ENCODE measurements at regions not wholly inside any gene's neighbourhood (a gene's known extent, or its start where the extent isn't known, plus 50 kb on each side); places are given as distances from the start of the nearest gene placed in this dataset.

DNA sequence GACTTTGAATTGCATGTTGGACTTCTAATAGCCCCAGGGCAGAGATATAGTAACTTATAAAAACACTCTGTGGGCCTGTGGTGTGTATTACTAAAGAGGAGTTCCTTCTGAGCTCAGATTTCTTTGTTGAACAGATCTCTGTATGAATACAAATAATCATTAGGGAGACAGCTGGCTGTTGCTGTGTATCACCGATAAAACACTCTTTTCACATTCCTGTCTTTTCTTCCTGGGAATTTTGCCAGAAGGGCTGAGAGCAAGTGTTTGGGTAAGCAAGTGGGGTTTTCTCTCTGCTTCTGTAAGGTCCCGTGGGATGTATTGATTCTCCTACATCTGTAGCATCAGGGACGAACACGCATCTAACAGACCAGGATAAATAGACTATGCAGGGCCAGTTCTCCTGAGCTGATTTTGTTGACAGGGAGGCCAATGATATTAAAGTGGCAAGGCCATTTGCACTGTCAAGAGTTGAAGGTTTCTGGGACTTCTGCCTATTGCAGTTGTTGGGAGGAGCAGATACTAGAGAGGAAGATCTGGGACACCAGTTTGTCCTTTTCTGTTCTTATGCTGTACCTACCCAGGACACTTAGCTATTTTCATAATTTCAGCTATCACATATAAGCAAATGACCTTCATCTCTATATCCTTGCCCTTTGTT, 225.9 kb upstream of the CD96 start:
- no peak overlapping the region for H3K4me3 ChIP-seq (replicated peaks; ENCODE audit: low read depth, low read length)
- DNase-seq (ENCODE audit: extremely low read depth, low read depth): no peak
- TF ChIP-seq, protein P1, sequence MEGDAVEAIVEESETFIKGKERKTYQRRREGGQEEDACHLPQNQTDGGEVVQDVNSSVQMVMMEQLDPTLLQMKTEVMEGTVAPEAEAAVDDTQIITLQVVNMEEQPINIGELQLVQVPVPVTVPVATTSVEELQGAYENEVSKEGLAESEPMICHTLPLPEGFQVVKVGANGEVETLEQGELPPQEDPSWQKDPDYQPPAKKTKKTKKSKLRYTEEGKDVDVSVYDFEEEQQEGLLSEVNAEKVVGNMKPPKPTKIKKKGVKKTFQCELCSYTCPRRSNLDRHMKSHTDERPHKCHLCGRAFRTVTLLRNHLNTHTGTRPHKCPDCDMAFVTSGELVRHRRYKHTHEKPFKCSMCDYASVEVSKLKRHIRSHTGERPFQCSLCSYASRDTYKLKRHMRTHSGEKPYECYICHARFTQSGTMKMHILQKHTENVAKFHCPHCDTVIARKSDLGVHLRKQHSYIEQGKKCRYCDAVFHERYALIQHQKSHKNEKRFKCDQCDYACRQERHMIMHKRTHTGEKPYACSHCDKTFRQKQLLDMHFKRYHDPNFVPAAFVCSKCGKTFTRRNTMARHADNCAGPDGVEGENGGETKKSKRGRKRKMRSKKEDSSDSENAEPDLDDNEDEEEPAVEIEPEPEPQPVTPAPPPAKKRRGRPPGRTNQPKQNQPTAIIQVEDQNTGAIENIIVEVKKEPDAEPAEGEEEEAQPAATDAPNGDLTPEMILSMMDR (IDR thresholded peaks at IDR 0.05; ENCODE audit: low read depth, low read length, missing control alignments): no peak

DNA sequence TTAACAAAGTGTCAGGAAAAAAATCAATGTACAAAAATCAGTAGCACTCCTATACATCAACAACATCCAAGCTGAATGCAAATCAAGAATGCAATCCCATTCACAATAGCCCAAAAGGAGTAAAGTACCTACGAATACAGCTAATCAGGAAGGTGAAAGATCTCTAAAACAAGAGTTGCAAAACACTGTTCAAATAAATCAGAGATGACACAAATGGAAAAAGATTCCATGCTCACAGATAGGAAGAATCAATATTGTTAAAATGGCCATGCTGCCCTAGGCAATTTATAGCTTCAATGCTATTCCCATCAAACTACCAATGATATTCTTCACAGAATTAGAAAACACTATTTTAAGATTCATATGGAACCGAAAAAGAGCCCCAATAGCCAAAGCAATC, 223.7 kb upstream of the CD96 start:
- no peak for DNase-seq (ENCODE audit: extremely low read depth, low read depth)
- H3K4me3 ChIP-seq (replicated peaks; ENCODE audit: low read depth, low read length): no peak overlapping the region
- TF ChIP-seq, protein P1 (IDR thresholded peaks at IDR 0.05; ENCODE audit: low read depth, low read length, missing control alignments): no peak

DNA sequence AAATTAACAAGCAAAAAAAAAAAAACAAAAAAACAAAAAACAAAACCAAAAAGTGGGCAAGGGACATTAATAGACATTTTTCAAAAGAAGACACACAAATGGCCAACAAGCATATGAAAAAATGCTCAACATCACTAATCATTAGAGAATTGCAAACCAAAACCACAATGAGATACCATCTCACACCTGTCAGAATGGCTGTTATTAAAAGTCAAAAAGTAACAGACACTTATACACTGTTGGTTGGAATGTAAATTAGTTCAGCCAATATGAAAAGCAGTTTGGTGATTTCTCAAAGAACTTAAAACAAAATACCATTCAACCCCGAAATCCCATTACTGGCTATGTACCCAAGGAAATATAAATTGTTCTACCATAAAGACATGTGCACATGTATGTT, 222.4 kb upstream of the CD96 start:
- no peak overlapping the region for H3K4me3 ChIP-seq (replicated peaks; ENCODE audit: low read depth, low read length)
- TF ChIP-seq, protein P1 (IDR thresholded peaks at IDR 0.05; ENCODE audit: low read depth, low read length, missing control alignments): no peak
- no peak for DNase-seq (ENCODE audit: extremely low read depth, low read depth)

DNA sequence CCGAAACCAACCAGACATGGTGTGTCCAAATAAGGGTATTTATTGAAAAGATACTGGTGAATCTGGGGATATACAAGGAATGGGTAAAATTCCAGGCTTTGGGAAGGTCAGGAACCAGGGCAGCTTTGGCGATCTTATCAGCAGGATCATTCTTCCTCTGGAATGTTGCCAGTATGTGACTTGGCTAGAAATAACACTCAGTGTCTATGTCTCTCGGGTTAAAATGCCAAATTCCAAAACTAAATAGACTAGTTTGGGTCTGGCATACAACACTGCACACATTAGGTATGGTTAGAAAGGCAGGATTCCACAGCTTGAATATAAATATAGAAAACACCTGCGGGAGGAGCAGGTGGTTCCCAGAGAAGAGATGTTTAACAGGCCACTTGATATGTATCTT, 220.2 kb upstream of the CD96 start:
- no peak overlapping the region for H3K4me3 ChIP-seq (replicated peaks; ENCODE audit: low read depth, low read length)
- DNase-seq (ENCODE audit: extremely low read depth, low read depth): no peak
- TF ChIP-seq, protein P1 (IDR thresholded peaks at IDR 0.05; ENCODE audit: low read depth, low read length, missing control alignments): no peak

DNA sequence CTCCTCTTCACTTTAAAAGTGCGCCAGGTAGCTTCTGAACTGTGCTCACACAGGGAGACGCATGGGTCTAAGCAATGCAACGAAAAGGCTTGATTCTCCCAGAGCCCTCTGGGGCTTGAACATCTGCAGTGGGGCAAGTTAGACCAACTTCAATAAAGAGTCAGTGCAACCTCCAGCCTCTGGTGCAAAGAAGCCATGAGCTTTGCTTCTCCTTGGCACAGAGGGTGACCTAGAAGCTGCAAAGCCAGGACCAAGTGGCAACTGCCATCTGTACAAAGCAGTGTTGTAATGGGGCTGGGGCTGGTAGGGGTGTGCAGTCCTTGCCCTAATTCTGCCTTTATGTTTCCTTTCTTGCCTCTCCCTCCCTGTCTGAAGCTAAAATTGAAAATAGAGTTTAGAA, 219.0 kb upstream of the CD96 start:
- TF ChIP-seq, protein P1 (IDR thresholded peaks at IDR 0.05; ENCODE audit: low read depth, low read length, missing control alignments): no peak
- no peak overlapping the region for H3K4me3 ChIP-seq (replicated peaks; ENCODE audit: low read depth, low read length)
- DNase-seq (ENCODE audit: extremely low read depth, low read depth): no peak

DNA sequence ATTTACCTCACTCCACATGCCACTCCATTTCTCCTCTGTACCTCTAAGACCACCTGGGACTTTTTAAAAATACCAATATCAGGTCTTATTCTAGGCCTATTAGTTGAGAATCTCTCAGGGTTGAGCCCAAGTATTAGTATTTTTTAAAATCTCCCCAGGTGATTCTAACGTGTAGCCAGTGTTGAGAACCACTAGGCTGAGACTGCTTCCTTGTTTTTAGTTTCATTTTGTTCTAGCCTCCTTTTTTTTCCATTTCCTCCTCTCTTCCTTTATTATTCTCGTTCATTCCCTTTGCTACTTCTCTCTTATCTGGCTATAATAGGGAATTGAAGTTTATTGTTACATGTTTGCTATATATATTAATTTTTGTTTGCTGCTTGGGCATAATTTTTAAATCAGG, 217.8 kb upstream of the CD96 start:
- TF ChIP-seq, protein P1 (IDR thresholded peaks at IDR 0.05; ENCODE audit: low read depth, low read length, missing control alignments): no peak
- DNase-seq (ENCODE audit: extremely low read depth, low read depth): no peak
- H3K4me3 ChIP-seq (replicated peaks; ENCODE audit: low read depth, low read length): no peak overlapping the region

DNA sequence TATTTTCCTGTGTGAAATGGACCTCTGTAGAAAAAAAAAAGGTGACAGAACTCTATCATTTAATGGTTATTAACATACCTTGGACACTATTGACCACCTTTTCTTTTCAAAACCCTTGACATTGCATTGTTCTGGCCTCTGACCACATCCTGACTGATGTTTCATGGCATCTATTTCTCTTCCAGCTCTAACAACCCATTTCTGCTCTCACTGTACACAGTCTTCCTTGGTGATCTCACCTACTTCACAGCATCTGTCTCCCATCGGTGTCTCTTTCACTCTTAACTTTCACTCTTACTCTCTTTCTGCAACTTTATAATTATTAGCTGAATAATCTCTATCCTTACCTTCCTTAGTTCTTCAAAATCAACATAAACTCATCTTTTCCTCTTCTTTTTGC, 217.4 kb upstream of the CD96 start:
- TF ChIP-seq, protein P1 (IDR thresholded peaks at IDR 0.05; ENCODE audit: low read depth, low read length, missing control alignments): no peak
- H3K4me3 ChIP-seq (replicated peaks; ENCODE audit: low read depth, low read length): no peak overlapping the region

More for the DNA sequence above, 217.4 kb upstream of the CD96 start:
- DNase-seq (ENCODE audit: extremely low read depth, low read depth): no peak
